ENCODE measurements at regions not wholly inside any gene's neighbourhood (a gene's known extent, or its start where the extent isn't known, plus 50 kb on each side); places are given as distances from the start of the nearest gene placed in this dataset.

DNA sequence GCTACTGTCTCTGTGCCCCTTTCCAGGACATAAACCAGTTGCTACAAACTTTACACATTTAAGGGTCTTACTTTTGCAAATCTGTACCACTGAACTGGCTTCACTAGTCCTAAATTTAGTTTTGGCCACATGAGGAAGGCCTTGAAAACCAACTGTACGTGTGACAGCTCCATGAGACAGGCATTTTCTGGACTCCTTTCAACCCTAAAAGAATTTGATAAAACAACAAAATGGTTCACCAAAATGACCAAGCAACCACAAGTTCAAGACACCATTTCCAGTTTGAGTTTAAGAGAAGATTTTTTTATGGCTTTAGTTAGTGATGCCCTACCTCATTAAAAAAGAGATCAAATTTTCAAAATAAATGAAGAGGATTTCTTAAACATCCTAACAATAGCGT, 246.4 kb downstream of the ZNF674 start:
- Histone ChIP-seq H3K9me3 (ENCODE audit: severe bottlenecking) (no peaks in the 10 kb centered on the region), H3K27ac (ENCODE audit: poor library complexity, severe bottlenecking) (no peak overlapping the region), H3K4me1 (ENCODE audit: insufficient read depth, poor library complexity, severe bottlenecking) (no peaks in the 10 kb centered on the region), H3K36me3 (ENCODE audit: low read depth) (no peaks in the 10 kb centered on the region), H3K27me3 (ENCODE audit: insufficient read depth, poor library complexity, severe bottlenecking) (no peaks in the 10 kb centered on the region), H3K4me3 (ENCODE audit: severe bottlenecking) (no peak overlapping the region)
- no peak for TF ChIP-seq CTCF (IDR thresholded peaks at IDR 0.05; ENCODE audit: poor library complexity, severe bottlenecking)
- DNase-seq (ENCODE audit: low spot score) (no peak), ATAC-seq (ENCODE audit: low read depth) (no peak)

DNA sequence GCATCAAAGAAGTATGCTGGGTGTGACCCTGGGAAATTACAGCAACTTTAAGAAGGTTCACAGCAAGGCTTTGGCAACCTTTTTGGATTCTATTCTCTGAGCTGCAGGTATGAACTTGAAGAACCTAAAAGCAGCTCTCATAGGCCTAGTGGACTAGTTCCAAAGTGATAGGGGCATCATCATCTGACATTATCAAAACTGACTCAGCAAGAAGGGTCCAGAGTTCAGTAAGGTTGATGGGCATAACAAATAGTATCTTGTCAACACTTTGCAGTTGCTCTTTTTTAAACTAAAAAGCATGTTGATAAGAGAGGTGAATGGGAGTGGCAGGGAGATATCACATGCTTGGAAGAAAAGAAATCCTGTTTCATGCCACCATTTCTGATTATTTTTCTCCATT, 249.3 kb downstream of the ZNF674 start:
- ATAC-seq (ENCODE audit: low read depth) (no peak), DNase-seq (ENCODE audit: low spot score) (no peak)
- Histone ChIP-seq H3K9me3 (ENCODE audit: severe bottlenecking) (no peaks in the 10 kb centered on the region), H3K4me3 (ENCODE audit: severe bottlenecking) (no peak overlapping the region), H3K27ac (ENCODE audit: poor library complexity, severe bottlenecking) (no peak overlapping the region), H3K4me1 (ENCODE audit: insufficient read depth, poor library complexity, severe bottlenecking) (no peaks in the 10 kb centered on the region), H3K36me3 (ENCODE audit: low read depth) (no peaks in the 10 kb centered on the region), H3K27me3 (ENCODE audit: insufficient read depth, poor library complexity, severe bottlenecking) (no peaks in the 10 kb centered on the region)
- no peak for TF ChIP-seq CTCF (IDR thresholded peaks at IDR 0.05; ENCODE audit: poor library complexity, severe bottlenecking)

DNA sequence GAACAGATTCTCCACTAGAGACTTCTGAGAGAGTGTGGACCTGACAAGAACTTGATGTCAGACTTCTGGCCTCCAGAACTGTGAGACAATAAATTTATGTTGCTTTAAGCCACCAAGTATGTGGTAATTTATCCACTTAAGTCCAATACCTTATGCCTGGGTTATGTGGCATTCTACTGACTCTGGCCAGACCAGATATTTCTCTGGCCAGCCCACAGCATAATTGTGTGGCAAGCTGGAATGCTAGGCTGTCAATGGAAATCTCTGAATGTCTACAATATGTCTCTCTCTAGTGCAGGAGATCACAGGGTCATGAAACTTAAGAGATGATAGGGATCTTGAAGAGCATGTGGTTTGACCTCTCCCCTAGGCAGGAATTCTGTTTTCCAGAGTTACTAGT, 251.0 kb downstream of the ZNF674 start:
- H3K27ac ChIP-seq (ENCODE audit: poor library complexity, severe bottlenecking): no peak overlapping the region

DNA sequence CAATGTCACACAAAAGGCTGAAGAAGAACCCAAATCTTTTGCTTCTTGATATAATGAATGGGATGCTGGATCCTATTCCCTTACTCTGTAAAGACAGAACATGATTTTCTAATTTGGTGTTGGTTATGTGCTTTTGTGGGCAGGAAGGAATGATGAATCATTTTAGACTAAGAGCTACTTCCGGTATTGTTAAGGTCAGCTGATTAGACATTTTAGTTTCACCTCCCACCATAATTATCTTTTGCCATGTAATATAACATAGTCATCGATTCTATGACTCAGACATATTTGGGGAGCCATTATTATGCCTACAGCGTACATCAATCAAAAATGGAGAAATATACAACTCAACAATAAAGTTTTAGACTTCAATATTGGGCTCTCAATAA, 265.3 kb downstream of the ZNF674 start:
- H3K27me3 ChIP-seq (ENCODE audit: insufficient read depth, poor library complexity, severe bottlenecking): no peaks in the 10 kb centered on the region
- peaks cover 16% of the 10 kb centered on the region for H3K4me1 ChIP-seq (ENCODE audit: insufficient read depth, poor library complexity, severe bottlenecking)
- peak overlapping the region; percentile 67 for H3K27ac ChIP-seq (ENCODE audit: poor library complexity, severe bottlenecking)
- DNase-seq (ENCODE audit: low spot score) (no peak), ATAC-seq (ENCODE audit: low read depth) (peak; percentile 49; the same call in 1 of the 3 replicates)
- H3K9me3 ChIP-seq (ENCODE audit: severe bottlenecking): no peaks in the 10 kb centered on the region
- no peaks in the 10 kb centered on the region for H3K36me3 ChIP-seq (ENCODE audit: low read depth)
- TF ChIP-seq CTCF (IDR thresholded peaks at IDR 0.05; ENCODE audit: poor library complexity, severe bottlenecking): no peak
- no peak overlapping the region for H3K4me3 ChIP-seq (ENCODE audit: severe bottlenecking)

More for the DNA sequence above, 251.0 kb downstream of the ZNF674 start:
- no peak for TF ChIP-seq CTCF (IDR thresholded peaks at IDR 0.05; ENCODE audit: poor library complexity, severe bottlenecking)
- Histone ChIP-seq H3K4me3 (ENCODE audit: severe bottlenecking) (no peak overlapping the region), H3K4me1 (ENCODE audit: insufficient read depth, poor library complexity, severe bottlenecking) (no peaks in the 10 kb centered on the region), H3K9me3 (ENCODE audit: severe bottlenecking) (no peaks in the 10 kb centered on the region), H3K27me3 (ENCODE audit: insufficient read depth, poor library complexity, severe bottlenecking) (no peaks in the 10 kb centered on the region), H3K36me3 (ENCODE audit: low read depth) (no peaks in the 10 kb centered on the region)
- no peak for ATAC-seq (ENCODE audit: low read depth)
- DNase-seq (ENCODE audit: low spot score): no peak

- DNase-seq (ENCODE audit: low spot score): no peak
- TF ChIP-seq CTCF (IDR thresholded peaks at IDR 0.05; ENCODE audit: poor library complexity, severe bottlenecking): peak; percentile 21
- peak overlapping the region; percentile 67 for H3K27ac ChIP-seq (ENCODE audit: poor library complexity, severe bottlenecking)
- H3K4me3 ChIP-seq (ENCODE audit: severe bottlenecking): no peak overlapping the region
- H3K36me3 ChIP-seq (ENCODE audit: low read depth): no peaks in the 10 kb centered on the region
- H3K9me3 ChIP-seq (ENCODE audit: severe bottlenecking): no peaks in the 10 kb centered on the region
- ATAC-seq (ENCODE audit: low read depth): no peak
- no peaks in the 10 kb centered on the region for H3K27me3 ChIP-seq (ENCODE audit: insufficient read depth, poor library complexity, severe bottlenecking)
- peaks cover 16% of the 10 kb centered on the region for H3K4me1 ChIP-seq (ENCODE audit: insufficient read depth, poor library complexity, severe bottlenecking)
These were observed 265.9 kb downstream of the ZNF674 start for GRCh38 chrX:46279214-46279924.

Data from RWPE2 (cell line).